ENCODE measurements at regions not wholly inside any gene's neighbourhood (a gene's known extent, or its start where the extent isn't known, plus 50 kb on each side); places are given as distances from the start of the nearest gene placed in this dataset.
"Not testable (repeated sequence)": the region's sequence is repeated elsewhere in the genome, so short reads cannot be mapped to it uniquely, and the experiment has no call there.

GRCh38 chr3:72272356-72272755 is 487.4 kb upstream of the PROK2 start:
- no peaks in the 10 kb centered on the region for H3K9me3 Mint-ChIP-seq
- no peak for DNase-seq (ENCODE audit: low spot score in 2 of 2)
- no peak for ATAC-seq
- H3K36me3 Mint-ChIP-seq = no peaks in the 10 kb centered on the region
- H3K27ac Mint-ChIP-seq = no peak overlapping the region
- peaks cover 15% of the 10 kb centered on the region for H3K4me1 Mint-ChIP-seq
- no peak overlapping the region for H3K4me3 Mint-ChIP-seq

GRCh38 chr3:72271923-72272322 is 487.0 kb upstream of the PROK2 start:
- peaks cover 16% of the 10 kb centered on the region for H3K4me1 Mint-ChIP-seq
- no peak overlapping the region for H3K27ac Mint-ChIP-seq
- H3K9me3 Mint-ChIP-seq = no peaks in the 10 kb centered on the region
- ATAC-seq (no peak), DNase-seq (ENCODE audit: low spot score in 2 of 2) (no peak)
- no peaks in the 10 kb centered on the region for H3K36me3 Mint-ChIP-seq
- H3K4me3 Mint-ChIP-seq = no peak overlapping the region

DNA sequence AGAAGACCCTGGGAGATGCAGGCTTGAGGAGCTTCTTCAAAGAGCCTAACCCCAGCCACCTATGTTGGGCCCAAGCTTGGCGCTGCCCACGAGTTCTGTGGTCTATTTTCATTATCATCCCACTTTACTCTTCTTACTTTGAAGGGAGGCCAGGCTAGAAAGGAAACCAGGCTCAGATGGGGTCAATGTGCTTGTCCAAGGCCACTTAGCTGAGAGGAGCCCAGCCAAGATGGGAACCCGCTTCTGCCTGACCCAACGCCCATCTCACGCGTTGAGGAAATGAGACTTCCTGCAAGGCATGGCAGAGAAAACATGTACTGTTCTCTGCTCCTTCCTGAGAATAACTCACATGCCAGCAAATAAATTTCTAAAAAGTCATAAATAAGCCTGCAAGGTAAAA is 486.3 kb upstream of the PROK2 start:
- peaks cover 20% of the 10 kb centered on the region for H3K4me1 Mint-ChIP-seq
- no peaks in the 10 kb centered on the region for H3K36me3 Mint-ChIP-seq
- no peak for ATAC-seq
- no peak for DNase-seq (ENCODE audit: low spot score in 2 of 2)
- no peak overlapping the region for H3K27ac Mint-ChIP-seq
- no peaks in the 10 kb centered on the region for H3K9me3 Mint-ChIP-seq
- no peak overlapping the region for H3K4me3 Mint-ChIP-seq

- no peaks in the 10 kb centered on the region for H3K36me3 Mint-ChIP-seq
- no peak for ATAC-seq
- DNase-seq (ENCODE audit: low spot score in 2 of 2) = no peak
- no peak overlapping the region for H3K4me3 Mint-ChIP-seq
- no peak overlapping the region for H3K27ac Mint-ChIP-seq
- H3K4me1 Mint-ChIP-seq = peaks cover 25% of the 10 kb centered on the region
- H3K9me3 Mint-ChIP-seq = no peaks in the 10 kb centered on the region
Observed at GRCh38 chr3:72270730-72271129, 485.8 kb upstream of the PROK2 start.

DNA sequence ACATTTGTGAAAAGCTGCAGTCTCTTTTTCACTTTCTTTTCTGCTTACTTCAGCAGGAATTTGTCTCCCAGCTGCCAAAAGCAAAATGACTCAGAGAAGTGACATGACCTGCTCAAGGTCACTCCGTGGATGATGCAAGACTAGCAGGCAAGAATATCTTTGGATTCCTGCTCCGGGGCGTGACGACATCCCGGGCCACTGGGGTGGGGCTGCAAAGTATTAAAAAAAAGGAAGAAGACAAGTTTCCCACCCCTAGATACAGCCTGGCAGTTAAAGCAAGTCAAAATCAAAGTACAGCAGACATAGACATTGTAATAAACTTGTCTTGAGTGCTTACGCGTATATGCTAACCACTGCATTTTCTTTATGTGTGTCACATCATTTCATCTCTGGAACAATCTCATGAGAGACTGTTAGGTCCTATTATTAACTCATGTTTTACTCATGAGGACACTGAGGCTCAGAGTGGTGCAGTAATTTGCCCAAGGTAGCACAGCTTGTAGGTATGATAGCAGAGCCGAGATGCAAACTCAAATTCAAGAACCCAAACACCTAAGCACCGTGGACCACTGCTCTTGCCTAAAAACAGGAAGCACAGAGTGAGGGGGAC is 485.2 kb upstream of the PROK2 start:
- DNase-seq (ENCODE audit: low spot score in 2 of 2) = no peak
- H3K4me3 Mint-ChIP-seq = no peak overlapping the region
- H3K9me3 Mint-ChIP-seq = no peaks in the 10 kb centered on the region
- no peaks in the 10 kb centered on the region for H3K36me3 Mint-ChIP-seq
- peak; percentile 31 for ATAC-seq
- H3K27ac Mint-ChIP-seq = no peak overlapping the region
- H3K4me1 Mint-ChIP-seq = peaks cover 29% of the 10 kb centered on the region

DNA sequence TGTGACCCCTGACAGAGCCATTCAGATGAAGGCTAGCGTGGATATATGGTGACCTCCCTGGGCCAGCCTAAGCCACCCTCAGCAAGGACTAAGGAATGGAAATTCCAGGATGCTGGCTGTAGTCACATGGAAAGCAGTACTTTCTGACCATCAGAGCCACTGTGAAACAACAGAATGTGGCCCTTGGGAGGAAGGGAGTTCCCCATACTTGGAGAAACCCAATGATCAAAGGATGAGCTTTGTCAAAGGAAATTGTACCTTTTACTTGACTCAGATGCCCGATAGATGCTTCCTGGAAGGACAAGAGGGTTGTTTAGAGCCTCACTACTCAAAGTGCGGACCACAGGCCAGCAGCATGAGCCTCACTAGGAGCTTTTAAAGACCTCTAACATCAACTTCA is 484.5 kb upstream of the PROK2 start:
- Mint-ChIP-seq H3K4me1 (peaks cover 29% of the 10 kb centered on the region), H3K9me3 (no peaks in the 10 kb centered on the region), H3K36me3 (no peaks in the 10 kb centered on the region), H3K27ac (no peak overlapping the region), H3K4me3 (no peak overlapping the region)
- DNase-seq (ENCODE audit: low spot score in 2 of 2) (no peak), ATAC-seq (no peak)

- not testable (repeated sequence) for H3K9me3 Mint-ChIP-seq; H3K4me3 Mint-ChIP-seq; ATAC-seq; DNase-seq (ENCODE audit: low spot score in 2 of 2); H3K36me3 Mint-ChIP-seq; H3K27ac Mint-ChIP-seq
- peaks cover 24% of the 10 kb centered on the region for H3K4me1 Mint-ChIP-seq
Observed at GRCh38 chr3:72266921-72267524, 482.1 kb upstream of the PROK2 start.

DNA sequence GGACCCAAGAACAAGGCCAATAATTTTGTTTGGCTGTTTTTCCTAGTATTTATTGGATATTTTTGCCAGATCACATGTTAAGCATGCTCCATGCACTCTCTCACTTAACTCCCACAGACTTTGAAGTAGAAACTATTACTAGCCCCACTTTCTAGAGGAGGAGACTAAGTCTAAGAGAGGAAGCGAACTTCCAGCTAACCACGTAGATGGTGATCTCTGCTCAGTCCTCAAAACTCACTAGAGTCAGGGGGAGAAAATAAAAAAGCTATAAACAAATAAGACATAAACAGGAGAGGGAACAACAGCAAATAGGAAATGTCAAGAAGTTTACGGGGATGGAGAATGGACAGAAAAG is 481.0 kb upstream of the PROK2 start:
- Mint-ChIP-seq H3K4me1 (peaks cover 24% of the 10 kb centered on the region), H3K27ac (no peak overlapping the region), H3K36me3 (no peaks in the 10 kb centered on the region), H3K4me3 (no peak overlapping the region), H3K9me3 (no peaks in the 10 kb centered on the region)
- ATAC-seq (no peak), DNase-seq (ENCODE audit: low spot score in 2 of 2) (no peak)

DNA sequence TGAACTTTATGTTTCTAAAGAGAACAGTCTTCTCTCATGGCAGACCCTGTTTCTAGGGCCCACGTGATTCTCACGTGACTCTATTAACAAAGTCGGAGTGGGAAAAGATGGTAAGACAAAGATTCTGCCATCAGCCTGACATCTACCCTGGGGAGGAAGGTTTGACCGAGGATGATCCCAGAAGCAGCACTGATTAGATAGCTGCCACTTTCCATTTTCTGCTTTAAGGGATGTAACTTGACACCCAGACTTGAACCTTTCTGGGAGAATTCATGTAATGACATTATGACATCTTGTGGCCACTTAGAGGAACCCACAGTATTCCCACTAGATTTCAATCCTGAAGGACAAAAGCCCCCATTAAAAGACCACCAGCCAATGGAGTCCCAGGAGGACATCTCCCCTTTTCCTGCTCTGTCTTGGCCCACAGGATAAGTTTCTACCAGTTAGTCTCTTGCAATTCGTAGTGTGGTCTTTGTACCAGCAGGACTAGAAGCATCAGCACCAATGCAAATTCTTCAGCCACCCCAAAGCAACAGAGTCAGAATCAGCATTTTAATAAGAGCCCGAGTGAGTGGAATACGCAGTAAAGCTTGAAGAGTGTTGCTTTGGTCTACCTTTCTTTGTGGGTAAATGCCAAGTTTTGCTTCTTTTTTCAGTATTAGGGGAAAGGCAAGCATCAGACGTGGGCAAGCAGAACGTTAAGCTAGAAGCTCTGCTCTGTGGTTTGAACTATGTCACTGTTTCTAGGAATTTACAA is 480.5 kb upstream of the PROK2 start:
- Mint-ChIP-seq H3K36me3 (no peaks in the 10 kb centered on the region), H3K9me3 (no peaks in the 10 kb centered on the region), H3K4me3 (no peak overlapping the region), H3K4me1 (peaks cover 25% of the 10 kb centered on the region), H3K27ac (no peak overlapping the region)
- ATAC-seq (peak; percentile 48), DNase-seq (ENCODE audit: low spot score in 2 of 2) (no peak)

GRCh38 chr3:72263223-72263990 is 478.5 kb upstream of the PROK2 start:
- ATAC-seq = no peak
- DNase-seq (ENCODE audit: low spot score in 2 of 2) = no peak
- Mint-ChIP-seq H3K9me3 (no peaks in the 10 kb centered on the region), H3K4me3 (no peak overlapping the region), H3K36me3 (no peaks in the 10 kb centered on the region), H3K4me1 (peaks cover 31% of the 10 kb centered on the region), H3K27ac (no peak overlapping the region)

DNA sequence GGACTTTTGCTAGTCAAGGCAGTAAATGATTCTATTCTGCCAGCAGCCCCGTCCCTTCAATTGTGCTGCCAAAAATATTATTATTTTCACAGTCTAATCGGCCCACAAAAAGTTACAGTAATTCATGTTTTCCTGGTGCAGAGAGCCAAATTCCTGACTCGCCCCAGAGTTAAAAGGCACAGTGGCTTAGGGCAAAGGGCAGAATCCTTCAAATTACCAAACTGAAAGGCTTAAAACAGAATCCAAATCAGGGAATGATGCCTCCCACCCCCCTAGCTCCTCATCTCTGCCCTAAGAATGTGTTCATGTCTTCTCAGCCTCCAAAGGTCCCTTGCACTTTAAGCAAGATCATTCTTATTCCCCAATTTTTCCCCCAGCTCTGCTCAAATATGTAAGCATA is 477.8 kb upstream of the PROK2 start:
- no peak overlapping the region for H3K27ac Mint-ChIP-seq
- no peak for ATAC-seq
- no peak overlapping the region for H3K4me3 Mint-ChIP-seq
- peaks cover 35% of the 10 kb centered on the region for H3K4me1 Mint-ChIP-seq
- no peaks in the 10 kb centered on the region for H3K9me3 Mint-ChIP-seq
- no peak for DNase-seq (ENCODE audit: low spot score in 2 of 2)
- no peaks in the 10 kb centered on the region for H3K36me3 Mint-ChIP-seq

- DNase-seq (ENCODE audit: low spot score in 2 of 2) (no peak), ATAC-seq (no peak)
- no peaks in the 10 kb centered on the region for H3K36me3 Mint-ChIP-seq
- peaks cover 33% of the 10 kb centered on the region for H3K4me1 Mint-ChIP-seq
- no peak overlapping the region for H3K27ac Mint-ChIP-seq
- H3K9me3 Mint-ChIP-seq = no peaks in the 10 kb centered on the region
- no peak overlapping the region for H3K4me3 Mint-ChIP-seq
Observed at GRCh38 chr3:72261566-72262564, 476.9 kb upstream of the PROK2 start.

DNA sequence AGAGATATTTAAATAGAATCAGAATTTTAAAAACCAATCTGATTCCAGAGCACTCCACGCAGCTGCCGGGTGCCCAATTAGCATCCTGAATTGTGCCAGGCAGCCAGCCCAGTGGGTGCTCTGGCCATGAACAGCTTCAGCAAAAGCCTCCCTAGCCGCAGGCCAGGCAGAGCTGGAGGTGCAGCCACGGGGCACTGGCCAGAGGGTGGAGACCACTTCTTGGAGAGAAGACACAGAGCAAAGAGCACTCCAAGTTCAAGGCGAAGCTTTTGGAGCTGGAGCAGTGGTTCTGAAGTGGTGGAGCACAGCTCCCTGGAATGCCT is 475.6 kb upstream of the PROK2 start:
- peak; percentile 2 for ATAC-seq
- Mint-ChIP-seq H3K27ac (no peak overlapping the region), H3K36me3 (no peaks in the 10 kb centered on the region), H3K9me3 (no peaks in the 10 kb centered on the region), H3K4me1 (peaks cover 30% of the 10 kb centered on the region), H3K4me3 (no peak overlapping the region)
- DNase-seq (ENCODE audit: low spot score in 2 of 2) = no peak

DNA sequence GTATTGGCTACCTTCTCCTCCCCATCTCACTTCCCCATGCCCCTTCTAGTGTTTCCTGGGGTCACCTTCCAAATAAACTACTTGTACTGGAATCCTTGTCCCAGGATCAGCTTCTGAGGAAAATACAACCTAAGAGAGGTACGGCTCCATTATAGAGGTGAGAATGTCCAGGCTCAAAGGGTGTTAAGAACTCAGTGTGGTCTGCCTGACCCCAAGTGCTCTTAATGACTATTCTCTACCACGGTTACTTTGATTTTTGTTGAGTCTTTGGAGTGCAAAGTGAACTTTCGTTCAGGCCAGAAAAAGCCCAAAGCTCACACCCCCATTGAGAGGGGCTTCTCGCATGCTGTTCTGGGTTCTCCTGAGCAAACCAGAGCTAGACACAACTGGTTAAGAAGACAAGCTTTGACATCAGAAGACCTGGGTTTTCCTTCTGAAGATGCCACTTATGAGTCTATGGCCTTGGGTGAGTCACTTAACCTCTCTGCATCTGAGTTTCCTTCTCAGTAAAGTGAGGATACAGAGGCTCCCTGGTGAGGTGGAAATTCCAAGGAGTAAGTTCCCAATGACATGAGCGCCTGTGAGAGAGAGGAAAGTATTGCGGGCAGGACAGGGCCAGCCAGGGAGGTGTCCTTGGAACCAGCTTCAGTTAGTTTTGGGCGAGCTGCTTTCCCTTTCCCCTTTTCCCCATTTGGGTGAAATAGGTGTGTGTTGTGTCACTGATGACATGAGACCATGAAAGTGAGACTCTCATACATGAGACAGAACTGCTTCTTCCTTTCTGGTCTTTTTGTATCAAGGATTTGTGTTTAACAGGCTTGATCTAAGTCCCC is 475.0 kb upstream of the PROK2 start:
- Mint-ChIP-seq H3K4me3 (no peak overlapping the region), H3K27ac (no peak overlapping the region), H3K36me3 (no peaks in the 10 kb centered on the region), H3K4me1 (peaks cover 28% of the 10 kb centered on the region), H3K9me3 (no peaks in the 10 kb centered on the region)
- ATAC-seq = peak; percentile 85
- peak in 1 of 2 donors; percentile 52 for DNase-seq (ENCODE audit: low spot score in 2 of 2)
